CD14-positive monocyte (primary cell): ENCODE measurements at regions not wholly inside any gene's neighbourhood (a gene's known extent, or its start where the extent isn't known, plus 50 kb on each side); places are given as distances from the start of the nearest gene placed in this dataset.

Source experiments
- DNase-seq, 3 donors: peaks; one replicate each; pipeline ENCODE4 v3.0.0-alpha.2; 2011 to 2022
- H2AFZ ChIP-seq: 2 replicates; pipeline ENCODE4 v1.6.0; 2012; ENCODE audit warnings: mild to moderate bottlenecking, low read depth, low read length, inconsistent platforms; ENCODE audit not compliant: insufficient read depth, poor library complexity, severe bottlenecking
- H3K27ac ChIP-seq, 2 donors: 1 replicate in 1 of 2; 2 replicates in 1 of 2; pipeline ENCODE4 v1.5.1; 2012 to 2013; ENCODE audit warnings: low read length in 2 of 2, control low read depth in 1 of 2, inconsistent platforms in 1 of 2, low read depth in 1 of 2, mild to moderate bottlenecking in 1 of 2
- H3K27me3 ChIP-seq, 2 donors: one replicate each; pipeline versions ENCODE4 v1.6.0 to v1.6.1; 2011 to 2013; ENCODE audit warnings: low read length in 2 of 2; ENCODE audit not compliant: control insufficient read depth in 2 of 2, insufficient read depth in 2 of 2
- H3K36me3 ChIP-seq, 2 donors: replicated peaks in 1 of 2; 1 replicate in 1 of 2; 2 replicates in 1 of 2; pipeline versions ENCODE4 v1.5.1 to v1.6.1; 2012 to 2013; ENCODE audit warnings: low read length in 2 of 2, control low read depth in 1 of 2, inconsistent platforms in 1 of 2, mild to moderate bottlenecking in 1 of 2; ENCODE audit not compliant: insufficient read depth in 2 of 2, control insufficient read depth in 1 of 2
- H3K4me1 ChIP-seq, 2 donors: 1 replicate in 1 of 2; 2 replicates in 1 of 2; pipeline versions ENCODE4 v1.5.1 to v1.6.1; 2012 to 2013; ENCODE audit warnings: low read length in 2 of 2, control low read depth in 1 of 2, inconsistent platforms in 1 of 2, mild to moderate bottlenecking in 1 of 2, moderate library complexity in 1 of 2; ENCODE audit not compliant: insufficient read depth in 2 of 2, control insufficient read depth in 1 of 2
- H3K4me2 ChIP-seq: replicated peaks from 2 replicates; pipeline ENCODE3; 2012; ENCODE audit warnings: low read length, moderate library complexity, mild to moderate bottlenecking; ENCODE audit not compliant: poor library complexity, severe bottlenecking; ENCODE audit errors: extremely low read depth
- H3K4me3 ChIP-seq, 3 experiments: fragments of 200-600 bp in 1 of 3; sonication (generic) in 1 of 3; replicated peaks in 1 of 3; 1 replicate in 2 of 3; 2 replicates in 1 of 3; pipeline ENCODE4 v1.5.1; 2011 to 2013; ENCODE audit warnings: low read length in 3 of 3, mild to moderate bottlenecking in 3 of 3, control low read depth in 2 of 3, low read depth in 2 of 3, inconsistent platforms in 1 of 3, moderate library complexity in 1 of 3
- H3K79me2 ChIP-seq: 2 replicates; pipeline ENCODE4 v1.6.0; 2012; ENCODE audit warnings: mild to moderate bottlenecking, control low read depth, inconsistent platforms, low read length, moderate library complexity; ENCODE audit not compliant: insufficient read depth
- H3K9ac ChIP-seq: 2 replicates; pipeline ENCODE4 v1.6.0; 2017; ENCODE audit warnings: low read length, mild to moderate bottlenecking; ENCODE audit not compliant: insufficient read depth, poor library complexity, severe bottlenecking
- H3K9me3 ChIP-seq, 2 donors: replicated peaks in 1 of 2; 1 replicate in 1 of 2; 2 replicates in 1 of 2; pipeline versions ENCODE4 v1.5.1 to v1.6.1; 2012 to 2013; ENCODE audit warnings: low read length in 2 of 2, control low read depth in 1 of 2; ENCODE audit not compliant: control insufficient read depth in 1 of 2, insufficient read depth in 1 of 2
- H4K20me1 ChIP-seq: 2 replicates; pipeline ENCODE4 v1.6.0; 2012; ENCODE audit warnings: mild to moderate bottlenecking, low read length, control low read depth, moderate library complexity; ENCODE audit not compliant: insufficient read depth
- H3K27ac Mint-ChIP-seq, 7 donors: one replicate each; pipeline ENCODE4 v1.8.0; 2020; ENCODE audit warnings: mild to moderate bottlenecking in 7 of 7, mixed read lengths in 7 of 7, moderate library complexity in 6 of 7, inconsistent platforms in 2 of 7
- H3K27me3 Mint-ChIP-seq, 3 donors: one replicate each; pipeline ENCODE4 v1.8.0; 2021 to 2022; ENCODE audit warnings: low read depth in 3 of 3, mild to moderate bottlenecking in 3 of 3, mixed read lengths in 3 of 3, moderate library complexity in 3 of 3, inconsistent platforms in 1 of 3
- H3K36me3 Mint-ChIP-seq, 2 donors: one replicate each; pipeline ENCODE4 v1.8.0; 2020; ENCODE audit warnings: mixed read lengths in 2 of 2, inconsistent platforms in 1 of 2, mild to moderate bottlenecking in 1 of 2
- H3K4me1 Mint-ChIP-seq: one replicate; pipeline ENCODE4 v1.8.0; 2020; ENCODE audit warnings: mild to moderate bottlenecking, mixed read lengths
- H3K4me3 Mint-ChIP-seq, 2 donors: one replicate each; pipeline ENCODE4 v1.8.0; 2020; ENCODE audit warnings: mild to moderate bottlenecking in 2 of 2, mixed read lengths in 2 of 2, moderate library complexity in 1 of 2
- H3K9me3 Mint-ChIP-seq, 7 donors: one replicate each; pipeline ENCODE4 v1.8.0; 2020 to 2022; ENCODE audit warnings: mixed read lengths in 7 of 7, mild to moderate bottlenecking in 6 of 7, moderate library complexity in 6 of 7, inconsistent platforms in 2 of 7
- CTCF ChIP-seq: fragments of 200-600 bp; IDR thresholded peaks from one replicate; pipeline ENCODE4 v1.8.0; 2022; ENCODE audit warnings: antibody characterized with exemption, mild to moderate bottlenecking
- WGBS: methylation state at CpG from one replicate; pipeline ENCODE4 v1.1.5; 2013; ENCODE audit warnings: missing lambda C conversion rate; ENCODE audit not compliant: insufficient coverage; 5-methylcytosine and 5-hydroxymethylcytosine counted together
- intact Hi-C, 2 donors: fragments of 100-400 bp; cut with micrococcal nuclease; formaldehyde crosslinking; loops; one replicate each; pipeline versions ENCODE4 v1.15.0 to v1.15.1; 2023

- Histone ChIP-seq H2AFZ (no peak overlapping the region), H3K9ac (no peak overlapping the region), H3K4me2 (no peak overlapping the region), H3K4me3 (no peak overlapping the region), H3K4me1 (no peaks in the 10 kb centered on the region), H3K36me3 (no peaks in the 10 kb centered on the region), H3K27me3 (no peaks in the 10 kb centered on the region), H4K20me1 (no peaks in the 10 kb centered on the region), H3K79me2 (no peaks in the 10 kb centered on the region), H3K27ac (no peak overlapping the region), H3K9me3 (no peaks in the 10 kb centered on the region)
- peaks cover 2 to 3% (median 2%) of the 10 kb centered on the region in 3 donors for H3K27me3 Mint-ChIP-seq
- H3K36me3 Mint-ChIP-seq, result no peaks in the 10 kb centered on the region
- TF ChIP-seq CTCF, result no peak
- no peak overlapping the region for H3K4me3 Mint-ChIP-seq
- no peaks in the 10 kb centered on the region for H3K4me1 Mint-ChIP-seq
- no peak for DNase-seq
- 93% methylated on average over 2 of the region's 2 CpGs for WGBS
- intact Hi-C loops, result no loop called here
- no peak overlapping the region for H3K27ac Mint-ChIP-seq
- H3K9me3 Mint-ChIP-seq, result peaks cover 0 to 10% (median 4%) of the 10 kb centered on the region in 7 donors
These were observed 70.8 kb upstream of the SHISA3 start for GRCh38 chr4:42326524-42326923.

GRCh38 chr4:42327323-42327722 lies 70.0 kb upstream of the SHISA3 start:
- Histone ChIP-seq H3K4me2 (no peak overlapping the region), H3K27me3 (no peaks in the 10 kb centered on the region), H3K27ac (no peak overlapping the region), H3K9me3 (no peaks in the 10 kb centered on the region), H2AFZ (no peak overlapping the region), H3K4me3 (no peak overlapping the region), H3K9ac (no peak overlapping the region), H3K79me2 (no peaks in the 10 kb centered on the region), H4K20me1 (no peaks in the 10 kb centered on the region), H3K36me3 (no peaks in the 10 kb centered on the region), H3K4me1 (no peaks in the 10 kb centered on the region)
- Mint-ChIP-seq H3K4me1 (no peaks in the 10 kb centered on the region), H3K9me3 (peaks cover 0 to 12% (median 4%) of the 10 kb centered on the region in 7 donors), H3K36me3 (no peaks in the 10 kb centered on the region), H3K27me3 (peaks cover 2 to 3% (median 2%) of the 10 kb centered on the region in 3 donors), H3K4me3 (no peak overlapping the region), H3K27ac (no peak overlapping the region)
- no peak for DNase-seq
- no peak for TF ChIP-seq CTCF
- intact Hi-C loops, result no loop called here
- 93% methylated on average over 4 of the region's 4 CpGs for WGBS
